ENCODE measurements at regions not wholly inside any gene's neighbourhood (a gene's known extent, or its start where the extent isn't known, plus 50 kb on each side); places are given as distances from the start of the nearest gene placed in this dataset.

- Mint-ChIP-seq H3K27ac (no peak overlapping the region), H3K27me3 (no peaks in the 10 kb centered on the region), H3K36me3 (ENCODE audit: low read depth) (no peaks in the 10 kb centered on the region), H3K4me1 (no peaks in the 10 kb centered on the region), H3K4me3 (no peak overlapping the region), H3K9me3 (peaks cover 27% of the 10 kb centered on the region)
- no peak for ATAC-seq
- no peak for DNase-seq
Observed at GRCh38 chr2:19611491-19612332, 253.3 kb upstream of the OSR1 start.

GRCh38 chr2:19609266-19609665 lies 250.8 kb upstream of the OSR1 start:
- no peaks in the 10 kb centered on the region for H3K4me1 Mint-ChIP-seq
- peaks cover 4% of the 10 kb centered on the region for H3K9me3 Mint-ChIP-seq
- no peak overlapping the region for H3K27ac Mint-ChIP-seq
- H3K4me3 Mint-ChIP-seq: no peak overlapping the region
- ATAC-seq (no peak), DNase-seq (no peak)
- no peaks in the 10 kb centered on the region for H3K36me3 Mint-ChIP-seq (ENCODE audit: low read depth)
- no peaks in the 10 kb centered on the region for H3K27me3 Mint-ChIP-seq

GRCh38 chr2:19607931-19608771 lies 249.7 kb upstream of the OSR1 start:
- no peak overlapping the region for H3K4me3 Mint-ChIP-seq
- H3K4me1 Mint-ChIP-seq: no peaks in the 10 kb centered on the region
- ATAC-seq (no peak), DNase-seq (no peak)
- H3K27ac Mint-ChIP-seq: no peak overlapping the region
- no peaks in the 10 kb centered on the region for H3K9me3 Mint-ChIP-seq
- no peaks in the 10 kb centered on the region for H3K27me3 Mint-ChIP-seq
- no peaks in the 10 kb centered on the region for H3K36me3 Mint-ChIP-seq (ENCODE audit: low read depth)

GRCh38 chr2:19607400-19607799 lies 249.0 kb upstream of the OSR1 start:
- Mint-ChIP-seq H3K9me3 (peaks cover 3% of the 10 kb centered on the region), H3K4me1 (no peaks in the 10 kb centered on the region), H3K27me3 (no peaks in the 10 kb centered on the region), H3K27ac (no peak overlapping the region), H3K36me3 (ENCODE audit: low read depth) (no peaks in the 10 kb centered on the region), H3K4me3 (no peak overlapping the region)
- ATAC-seq (no peak), DNase-seq (no peak)

- H3K27ac Mint-ChIP-seq: no peak overlapping the region
- H3K4me1 Mint-ChIP-seq: no peaks in the 10 kb centered on the region
- no peak for ATAC-seq
- no peak overlapping the region for H3K4me3 Mint-ChIP-seq
- H3K9me3 Mint-ChIP-seq: peaks cover 3% of the 10 kb centered on the region
- no peak for DNase-seq
- no peaks in the 10 kb centered on the region for H3K36me3 Mint-ChIP-seq (ENCODE audit: low read depth)
- H3K27me3 Mint-ChIP-seq: peaks cover 2% of the 10 kb centered on the region
Observed at GRCh38 chr2:19600982-19601381, 242.6 kb upstream of the OSR1 start.

- peaks cover 3% of the 10 kb centered on the region for H3K9me3 Mint-ChIP-seq
- H3K27ac Mint-ChIP-seq: no peak overlapping the region
- peaks cover 2% of the 10 kb centered on the region for H3K27me3 Mint-ChIP-seq
- no peaks in the 10 kb centered on the region for H3K4me1 Mint-ChIP-seq
- H3K36me3 Mint-ChIP-seq (ENCODE audit: low read depth): no peaks in the 10 kb centered on the region
- H3K4me3 Mint-ChIP-seq: no peak overlapping the region
- DNase-seq (no peak), ATAC-seq (no peak)
Observed at GRCh38 chr2:19600506-19600905, 242.1 kb upstream of the OSR1 start.

GRCh38 chr2:19598971-19599370 lies 240.5 kb upstream of the OSR1 start:
- no peak overlapping the region for H3K27ac Mint-ChIP-seq
- H3K9me3 Mint-ChIP-seq: peaks cover 3% of the 10 kb centered on the region
- ATAC-seq (no peak), DNase-seq (no peak)
- H3K27me3 Mint-ChIP-seq: peaks cover 2% of the 10 kb centered on the region
- no peak overlapping the region for H3K4me3 Mint-ChIP-seq
- no peaks in the 10 kb centered on the region for H3K36me3 Mint-ChIP-seq (ENCODE audit: low read depth)
- no peaks in the 10 kb centered on the region for H3K4me1 Mint-ChIP-seq

GRCh38 chr2:19592197-19592596 lies 233.8 kb upstream of the OSR1 start:
- no peaks in the 10 kb centered on the region for H3K36me3 Mint-ChIP-seq (ENCODE audit: low read depth)
- ATAC-seq (no peak), DNase-seq (no peak)
- H3K27ac Mint-ChIP-seq: no peak overlapping the region
- no peaks in the 10 kb centered on the region for H3K9me3 Mint-ChIP-seq
- no peak overlapping the region for H3K4me3 Mint-ChIP-seq
- no peaks in the 10 kb centered on the region for H3K4me1 Mint-ChIP-seq
- no peaks in the 10 kb centered on the region for H3K27me3 Mint-ChIP-seq

- Mint-ChIP-seq H3K36me3 (ENCODE audit: low read depth) (no peaks in the 10 kb centered on the region), H3K9me3 (no peaks in the 10 kb centered on the region), H3K4me1 (no peaks in the 10 kb centered on the region), H3K27ac (no peak overlapping the region), H3K4me3 (no peak overlapping the region), H3K27me3 (no peaks in the 10 kb centered on the region)
- no peak for DNase-seq
- ATAC-seq: no peak
Observed at GRCh38 chr2:19589791-19590190, 231.4 kb upstream of the OSR1 start.

GRCh38 chr2:19580830-19581229 lies 222.4 kb upstream of the OSR1 start:
- no peak for DNase-seq
- peaks cover 10% of the 10 kb centered on the region for H3K27me3 Mint-ChIP-seq
- H3K9me3 Mint-ChIP-seq: no peaks in the 10 kb centered on the region
- no peaks in the 10 kb centered on the region for H3K4me1 Mint-ChIP-seq
- no peak for ATAC-seq
- no peak overlapping the region for H3K4me3 Mint-ChIP-seq
- H3K27ac Mint-ChIP-seq: no peak overlapping the region
- no peaks in the 10 kb centered on the region for H3K36me3 Mint-ChIP-seq (ENCODE audit: low read depth)

GRCh38 chr2:19580264-19580663 lies 221.8 kb upstream of the OSR1 start:
- DNase-seq: no peak
- H3K9me3 Mint-ChIP-seq: no peaks in the 10 kb centered on the region
- H3K27me3 Mint-ChIP-seq: peaks cover 10% of the 10 kb centered on the region
- ATAC-seq: no peak
- H3K36me3 Mint-ChIP-seq (ENCODE audit: low read depth): no peaks in the 10 kb centered on the region
- no peak overlapping the region for H3K4me3 Mint-ChIP-seq
- no peaks in the 10 kb centered on the region for H3K4me1 Mint-ChIP-seq
- no peak overlapping the region for H3K27ac Mint-ChIP-seq

GRCh38 chr2:19579461-19579860 lies 221.0 kb upstream of the OSR1 start:
- no peaks in the 10 kb centered on the region for H3K36me3 Mint-ChIP-seq (ENCODE audit: low read depth)
- DNase-seq: no peak
- no peaks in the 10 kb centered on the region for H3K4me1 Mint-ChIP-seq
- H3K27ac Mint-ChIP-seq: no peak overlapping the region
- H3K27me3 Mint-ChIP-seq: peaks cover 11% of the 10 kb centered on the region
- H3K4me3 Mint-ChIP-seq: no peak overlapping the region
- ATAC-seq: no peak
- no peaks in the 10 kb centered on the region for H3K9me3 Mint-ChIP-seq

- Mint-ChIP-seq H3K4me3 (no peak overlapping the region), H3K27me3 (peaks cover 18% of the 10 kb centered on the region), H3K9me3 (no peaks in the 10 kb centered on the region), H3K36me3 (ENCODE audit: low read depth) (no peaks in the 10 kb centered on the region), H3K27ac (no peak overlapping the region), H3K4me1 (no peaks in the 10 kb centered on the region)
- no peak for ATAC-seq
- no peak for DNase-seq
Observed at GRCh38 chr2:19577723-19578122, 219.3 kb upstream of the OSR1 start.

- DNase-seq (no peak), ATAC-seq (no peak)
- Mint-ChIP-seq H3K36me3 (ENCODE audit: low read depth) (no peaks in the 10 kb centered on the region), H3K27ac (no peak overlapping the region), H3K4me3 (no peak overlapping the region), H3K9me3 (no peaks in the 10 kb centered on the region), H3K4me1 (no peaks in the 10 kb centered on the region), H3K27me3 (peaks cover 24% of the 10 kb centered on the region)
Observed at GRCh38 chr2:19576411-19576810, 218.0 kb upstream of the OSR1 start.

- Mint-ChIP-seq H3K4me1 (no peaks in the 10 kb centered on the region), H3K27me3 (peaks cover 22% of the 10 kb centered on the region), H3K9me3 (no peaks in the 10 kb centered on the region), H3K36me3 (ENCODE audit: low read depth) (no peaks in the 10 kb centered on the region), H3K4me3 (no peak overlapping the region), H3K27ac (no peak overlapping the region)
- ATAC-seq (no peak), DNase-seq (no peak)
Observed at GRCh38 chr2:19575641-19576040, 217.2 kb upstream of the OSR1 start.
